Mucosa of descending colon (tissue), 3 donors: ENCODE measurements at regions not wholly inside any gene's neighbourhood (a gene's known extent, or its start where the extent isn't known, plus 50 kb on each side); places are given as distances from the start of the nearest gene placed in this dataset.

ENCODE experiments used
- ATAC-seq: fragments of 200-7000 bp; cut with Tn5 transposase; one replicate; pipeline ENCODE4 v1.9.1; 2020; ENCODE audit warnings: mild to moderate bottlenecking, moderate library complexity
- DNase-seq, 3 donors: peaks; one replicate each; pipeline ENCODE4 v3.0.0-alpha.2; 2020
- H3K36me3 ChIP-seq: fragments of 200-600 bp; one replicate; pipeline ENCODE4 v1.8.0; 2021; ENCODE audit warnings: low read depth, mild to moderate bottlenecking
- H3K4me1 ChIP-seq: fragments of 200-600 bp; one replicate; pipeline ENCODE4 v1.8.0; 2021; ENCODE audit warnings: low read depth, mild to moderate bottlenecking
- H3K4me3 ChIP-seq: fragments of 200-600 bp; one replicate; pipeline ENCODE4 v1.8.0; 2021; ENCODE audit warnings: mild to moderate bottlenecking
- H3K9me3 ChIP-seq: fragments of 200-600 bp; one replicate; pipeline ENCODE4 v1.8.0; 2021; ENCODE audit warnings: mild to moderate bottlenecking
- intact Hi-C, 2 donors: fragments of 100-400 bp; cut with DNase I in 1 of 2; cut with micrococcal nuclease in 1 of 2; formaldehyde crosslinking; loops; one replicate each; pipeline versions ENCODE4 v1.11.0 to v1.11.1; 2022; cut with DNase I, micrococcal nuclease
- TF ChIP-seq, protein P1 (sequence below): fragments of 200-600 bp; IDR thresholded peaks from one replicate; pipeline ENCODE4 v1.8.0; 2022; ENCODE audit warnings: antibody characterized with exemption, mild to moderate bottlenecking
- donor health status: DM: no; HTN: no; CAD: no; lungs with moderate emphysema.
- donor health status: DM: no; HTN: no; CAD: no.
- donor health status: DM: no; HTN: yes; CAD: no.

DNA sequence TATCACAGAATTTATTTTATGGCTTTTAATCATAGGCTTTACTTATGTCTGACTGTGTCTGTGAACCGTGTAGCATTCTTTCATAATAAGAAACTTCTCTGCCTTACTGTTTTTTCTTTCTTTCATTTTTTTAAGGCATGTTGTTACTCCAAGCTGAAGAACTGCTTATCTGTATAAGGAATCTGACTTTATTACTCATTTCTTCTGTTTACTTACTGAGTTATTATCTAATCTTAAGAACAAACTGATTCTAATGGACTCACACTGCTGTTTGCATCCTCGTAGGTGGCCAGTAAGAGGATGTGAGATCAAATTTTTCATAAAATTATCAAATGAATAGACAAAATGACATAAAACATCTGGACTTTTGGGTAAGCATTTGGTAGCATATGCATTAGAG is 54.7 kb upstream of the DNAJC1 start:
- H3K4me1 ChIP-seq, result no peaks in the 10 kb centered on the region
- TF ChIP-seq, protein P1, sequence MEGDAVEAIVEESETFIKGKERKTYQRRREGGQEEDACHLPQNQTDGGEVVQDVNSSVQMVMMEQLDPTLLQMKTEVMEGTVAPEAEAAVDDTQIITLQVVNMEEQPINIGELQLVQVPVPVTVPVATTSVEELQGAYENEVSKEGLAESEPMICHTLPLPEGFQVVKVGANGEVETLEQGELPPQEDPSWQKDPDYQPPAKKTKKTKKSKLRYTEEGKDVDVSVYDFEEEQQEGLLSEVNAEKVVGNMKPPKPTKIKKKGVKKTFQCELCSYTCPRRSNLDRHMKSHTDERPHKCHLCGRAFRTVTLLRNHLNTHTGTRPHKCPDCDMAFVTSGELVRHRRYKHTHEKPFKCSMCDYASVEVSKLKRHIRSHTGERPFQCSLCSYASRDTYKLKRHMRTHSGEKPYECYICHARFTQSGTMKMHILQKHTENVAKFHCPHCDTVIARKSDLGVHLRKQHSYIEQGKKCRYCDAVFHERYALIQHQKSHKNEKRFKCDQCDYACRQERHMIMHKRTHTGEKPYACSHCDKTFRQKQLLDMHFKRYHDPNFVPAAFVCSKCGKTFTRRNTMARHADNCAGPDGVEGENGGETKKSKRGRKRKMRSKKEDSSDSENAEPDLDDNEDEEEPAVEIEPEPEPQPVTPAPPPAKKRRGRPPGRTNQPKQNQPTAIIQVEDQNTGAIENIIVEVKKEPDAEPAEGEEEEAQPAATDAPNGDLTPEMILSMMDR, result no peak
- ATAC-seq, result no peak
- no peak for DNase-seq
- H3K9me3 ChIP-seq, result no peaks in the 10 kb centered on the region
- H3K36me3 ChIP-seq, result no peaks in the 10 kb centered on the region
- H3K4me3 ChIP-seq, result no peak overlapping the region
- intact Hi-C loops, result no loop called here

- no peak overlapping the region for H3K4me3 ChIP-seq
- no peaks in the 10 kb centered on the region for H3K4me1 ChIP-seq
- TF ChIP-seq, protein P1, result no peak
- intact Hi-C loops, result no loop called here
- DNase-seq (no peak), ATAC-seq (no peak)
- H3K36me3 ChIP-seq, result no peaks in the 10 kb centered on the region
- no peaks in the 10 kb centered on the region for H3K9me3 ChIP-seq
These were observed 51.4 kb upstream of the DNAJC1 start for GRCh38 chr10:22054961-22055360.
